CD14-positive monocyte (primary cell): ENCODE measurements at regions not wholly inside any gene's neighbourhood (a gene's known extent, or its start where the extent isn't known, plus 50 kb on each side); places are given as distances from the start of the nearest gene placed in this dataset.

Experiments used
- DNase-seq, 3 donors: peaks; one replicate each; pipeline ENCODE4 v3.0.0-alpha.2; 2011 to 2022
- H2AFZ ChIP-seq: 2 replicates; pipeline ENCODE4 v1.6.0; 2012; ENCODE audit warnings: mild to moderate bottlenecking, low read depth, low read length, inconsistent platforms; ENCODE audit not compliant: insufficient read depth, poor library complexity, severe bottlenecking
- H3K27ac ChIP-seq, 2 donors: 1 replicate in 1 of 2; 2 replicates in 1 of 2; pipeline ENCODE4 v1.5.1; 2012 to 2013; ENCODE audit warnings: low read length in 2 of 2, control low read depth in 1 of 2, inconsistent platforms in 1 of 2, low read depth in 1 of 2, mild to moderate bottlenecking in 1 of 2
- H3K27me3 ChIP-seq, 2 donors: one replicate each; pipeline versions ENCODE4 v1.6.0 to v1.6.1; 2011 to 2013; ENCODE audit warnings: low read length in 2 of 2; ENCODE audit not compliant: control insufficient read depth in 2 of 2, insufficient read depth in 2 of 2
- H3K36me3 ChIP-seq, 2 donors: replicated peaks in 1 of 2; 1 replicate in 1 of 2; 2 replicates in 1 of 2; pipeline versions ENCODE4 v1.5.1 to v1.6.1; 2012 to 2013; ENCODE audit warnings: low read length in 2 of 2, control low read depth in 1 of 2, inconsistent platforms in 1 of 2, mild to moderate bottlenecking in 1 of 2; ENCODE audit not compliant: insufficient read depth in 2 of 2, control insufficient read depth in 1 of 2
- H3K4me1 ChIP-seq, 2 donors: 1 replicate in 1 of 2; 2 replicates in 1 of 2; pipeline versions ENCODE4 v1.5.1 to v1.6.1; 2012 to 2013; ENCODE audit warnings: low read length in 2 of 2, control low read depth in 1 of 2, inconsistent platforms in 1 of 2, mild to moderate bottlenecking in 1 of 2, moderate library complexity in 1 of 2; ENCODE audit not compliant: insufficient read depth in 2 of 2, control insufficient read depth in 1 of 2
- H3K4me2 ChIP-seq: replicated peaks from 2 replicates; pipeline ENCODE3; 2012; ENCODE audit warnings: low read length, moderate library complexity, mild to moderate bottlenecking; ENCODE audit not compliant: poor library complexity, severe bottlenecking; ENCODE audit errors: extremely low read depth
- H3K4me3 ChIP-seq, 3 experiments: fragments of 200-600 bp in 1 of 3; sonication (generic) in 1 of 3; replicated peaks in 1 of 3; 1 replicate in 2 of 3; 2 replicates in 1 of 3; pipeline ENCODE4 v1.5.1; 2011 to 2013; ENCODE audit warnings: low read length in 3 of 3, mild to moderate bottlenecking in 3 of 3, control low read depth in 2 of 3, low read depth in 2 of 3, inconsistent platforms in 1 of 3, moderate library complexity in 1 of 3
- H3K79me2 ChIP-seq: 2 replicates; pipeline ENCODE4 v1.6.0; 2012; ENCODE audit warnings: mild to moderate bottlenecking, control low read depth, inconsistent platforms, low read length, moderate library complexity; ENCODE audit not compliant: insufficient read depth
- H3K9ac ChIP-seq: 2 replicates; pipeline ENCODE4 v1.6.0; 2017; ENCODE audit warnings: low read length, mild to moderate bottlenecking; ENCODE audit not compliant: insufficient read depth, poor library complexity, severe bottlenecking
- H3K9me3 ChIP-seq, 2 donors: replicated peaks in 1 of 2; 1 replicate in 1 of 2; 2 replicates in 1 of 2; pipeline versions ENCODE4 v1.5.1 to v1.6.1; 2012 to 2013; ENCODE audit warnings: low read length in 2 of 2, control low read depth in 1 of 2; ENCODE audit not compliant: control insufficient read depth in 1 of 2, insufficient read depth in 1 of 2
- H4K20me1 ChIP-seq: 2 replicates; pipeline ENCODE4 v1.6.0; 2012; ENCODE audit warnings: mild to moderate bottlenecking, low read length, control low read depth, moderate library complexity; ENCODE audit not compliant: insufficient read depth
- H3K27ac Mint-ChIP-seq, 7 donors: one replicate each; pipeline ENCODE4 v1.8.0; 2020; ENCODE audit warnings: mild to moderate bottlenecking in 7 of 7, mixed read lengths in 7 of 7, moderate library complexity in 6 of 7, inconsistent platforms in 2 of 7
- H3K27me3 Mint-ChIP-seq, 3 donors: one replicate each; pipeline ENCODE4 v1.8.0; 2021 to 2022; ENCODE audit warnings: low read depth in 3 of 3, mild to moderate bottlenecking in 3 of 3, mixed read lengths in 3 of 3, moderate library complexity in 3 of 3, inconsistent platforms in 1 of 3
- H3K36me3 Mint-ChIP-seq, 2 donors: one replicate each; pipeline ENCODE4 v1.8.0; 2020; ENCODE audit warnings: mixed read lengths in 2 of 2, inconsistent platforms in 1 of 2, mild to moderate bottlenecking in 1 of 2
- H3K4me1 Mint-ChIP-seq: one replicate; pipeline ENCODE4 v1.8.0; 2020; ENCODE audit warnings: mild to moderate bottlenecking, mixed read lengths
- H3K4me3 Mint-ChIP-seq, 2 donors: one replicate each; pipeline ENCODE4 v1.8.0; 2020; ENCODE audit warnings: mild to moderate bottlenecking in 2 of 2, mixed read lengths in 2 of 2, moderate library complexity in 1 of 2
- H3K9me3 Mint-ChIP-seq, 7 donors: one replicate each; pipeline ENCODE4 v1.8.0; 2020 to 2022; ENCODE audit warnings: mixed read lengths in 7 of 7, mild to moderate bottlenecking in 6 of 7, moderate library complexity in 6 of 7, inconsistent platforms in 2 of 7
- CTCF ChIP-seq: fragments of 200-600 bp; IDR thresholded peaks from one replicate; pipeline ENCODE4 v1.8.0; 2022; ENCODE audit warnings: antibody characterized with exemption, mild to moderate bottlenecking
- WGBS: methylation state at CpG from one replicate; pipeline ENCODE4 v1.1.5; 2013; ENCODE audit warnings: missing lambda C conversion rate; ENCODE audit not compliant: insufficient coverage; 5-methylcytosine and 5-hydroxymethylcytosine counted together
- intact Hi-C, 2 donors: fragments of 100-400 bp; cut with micrococcal nuclease; formaldehyde crosslinking; loops; one replicate each; pipeline versions ENCODE4 v1.15.0 to v1.15.1; 2023

- Mint-ChIP-seq H3K4me1 (peaks cover 44% of the 10 kb centered on the region), H3K4me3 (no peak overlapping the region), H3K9me3 (no peaks in the 10 kb centered on the region), H3K27me3 (peaks cover 0 to 6% (median 0%) of the 10 kb centered on the region in 3 donors), H3K27ac (peak overlapping the region in 1 of 7 donors; percentile 46), H3K36me3 (no peaks in the 10 kb centered on the region)
- no peak overlapping the region for H3K9ac ChIP-seq
- H3K4me3 ChIP-seq = no peak overlapping the region
- H3K27ac ChIP-seq = no peak overlapping the region
- no peak for DNase-seq
- peaks cover 7 to 23% of the 10 kb centered on the region in 2 donors for H3K4me1 ChIP-seq
- TF ChIP-seq CTCF = no peak
- no peak overlapping the region for H2AFZ ChIP-seq
- H3K4me2 ChIP-seq = no peak overlapping the region
- H3K36me3 ChIP-seq = no peaks in the 10 kb centered on the region
- no peaks in the 10 kb centered on the region for H3K27me3 ChIP-seq
- WGBS = 83% methylated on average over 7 of the region's 7 CpGs
- no peaks in the 10 kb centered on the region for H3K9me3 ChIP-seq
- intact Hi-C loops = no loop called here
- H3K79me2 ChIP-seq = no peaks in the 10 kb centered on the region
- no peaks in the 10 kb centered on the region for H4K20me1 ChIP-seq
Observed at GRCh38 chr1:61618755-61619154, 106.2 kb downstream of the TM2D1 start.

- no peak overlapping the region for H3K4me3 ChIP-seq
- H3K36me3 ChIP-seq = no peaks in the 10 kb centered on the region
- intact Hi-C loops = no loop called here
- peaks cover 44% of the 10 kb centered on the region for H3K4me1 Mint-ChIP-seq
- H2AFZ ChIP-seq = no peak overlapping the region
- no peaks in the 10 kb centered on the region for H3K79me2 ChIP-seq
- no peak overlapping the region for H3K27ac Mint-ChIP-seq
- no CpG with 5 or more reads among the region's 2 CpGs for WGBS
- H3K4me2 ChIP-seq = no peak overlapping the region
- H3K9me3 ChIP-seq = no peaks in the 10 kb centered on the region
- H3K27ac ChIP-seq = no peak overlapping the region
- H3K36me3 Mint-ChIP-seq = no peaks in the 10 kb centered on the region
- H3K4me3 Mint-ChIP-seq = no peak overlapping the region
- peaks cover 0 to 6% (median 0%) of the 10 kb centered on the region in 3 donors for H3K27me3 Mint-ChIP-seq
- no peaks in the 10 kb centered on the region for H3K9me3 Mint-ChIP-seq
- H4K20me1 ChIP-seq = no peaks in the 10 kb centered on the region
- no peaks in the 10 kb centered on the region for H3K27me3 ChIP-seq
- H3K9ac ChIP-seq = no peak overlapping the region
- no peak for DNase-seq
- no peak for TF ChIP-seq CTCF
- peaks cover 7 to 24% of the 10 kb centered on the region in 2 donors for H3K4me1 ChIP-seq
Observed at GRCh38 chr1:61618193-61618592, 106.7 kb downstream of the TM2D1 start.
